ENCODE measurements at regions not wholly inside any gene's neighbourhood (a gene's known extent, or its start where the extent isn't known, plus 50 kb on each side); places are given as distances from the start of the nearest gene placed in this dataset.

GRCh38 chr5:136620016-136620419, 254.7 kb upstream of the TRPC7 start:
- H3K23ac ChIP-seq (ENCODE audit: low read depth, low read length): no peak overlapping the region
- WGBS, 2 experiments (ENCODE audit: extremely low coverage in 2 of 2, insufficient read length in 1 of 2): 20% methylated on average over 1 of the region's 1 CpG; no CpG with 5 or more reads in 1 of the 2 experiments
- H3K9me3 ChIP-seq (ENCODE audit: control insufficient read depth, insufficient read depth, low read length): no peaks in the 10 kb centered on the region
- peak; percentile 63 for ATAC-seq (ENCODE audit: low read depth)
- in situ Hi-C loops (cut with MboI; ENCODE audit: low sequenced_read_pairs): no loop called here
- no peak overlapping the region for H3K18ac ChIP-seq (ENCODE audit: low read depth, low read length)
- no peak overlapping the region for H2BK120ac ChIP-seq (ENCODE audit: low read depth, low read length)
- H3K27me3 ChIP-seq (ENCODE audit: control insufficient read depth, insufficient read depth, low read length): no peaks in the 10 kb centered on the region
- no peak overlapping the region for H3K4me3 ChIP-seq (ENCODE audit: insufficient read depth, low read depth, low read length)
- H3K27ac ChIP-seq (ENCODE audit: insufficient read depth, low read length): no peak overlapping the region
- no TSS peak for BruUV-seq (replicated peaks)
- TF ChIP-seq, protein P1, sequence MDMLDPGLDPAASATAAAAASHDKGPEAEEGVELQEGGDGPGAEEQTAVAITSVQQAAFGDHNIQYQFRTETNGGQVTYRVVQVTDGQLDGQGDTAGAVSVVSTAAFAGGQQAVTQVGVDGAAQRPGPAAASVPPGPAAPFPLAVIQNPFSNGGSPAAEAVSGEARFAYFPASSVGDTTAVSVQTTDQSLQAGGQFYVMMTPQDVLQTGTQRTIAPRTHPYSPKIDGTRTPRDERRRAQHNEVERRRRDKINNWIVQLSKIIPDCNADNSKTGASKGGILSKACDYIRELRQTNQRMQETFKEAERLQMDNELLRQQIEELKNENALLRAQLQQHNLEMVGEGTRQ (IDR thresholded peaks at IDR 0.05; ENCODE audit: low read depth, low read length): no peak; the same call in 1 of the 2 replicates
- TF ChIP-seq FOS (IDR thresholded peaks at IDR 0.05; ENCODE audit: low read depth, low read length) (no peak), RFX5 (IDR thresholded peaks at IDR 0.05; ENCODE audit: low read depth, low read length) (no peak), CEBPB (IDR thresholded peaks at IDR 0.05; ENCODE audit: low read depth, low read length) (no peak), RAD21 (IDR thresholded peaks at IDR 0.05; ENCODE audit: low read length) (no peak), MAZ (IDR thresholded peaks at IDR 0.05; ENCODE audit: borderline replicate concordance, low read depth, low read length) (no peak), POLR2A (IDR thresholded peaks at IDR 0.05; ENCODE audit: low read depth, low read length) (no peak), MXI1 (IDR thresholded peaks at IDR 0.05; ENCODE audit: borderline replicate concordance, low read depth, low read length) (no peak), SMC3 (IDR thresholded peaks at IDR 0.05; ENCODE audit: low read depth, low read length) (no peak)
- no peak overlapping the region for H4K5ac ChIP-seq (ENCODE audit: low read depth, low read length)
- H2BK5ac ChIP-seq (ENCODE audit: low read depth, low read length, poor library complexity, severe bottlenecking): no peak overlapping the region
- no peak overlapping the region for H2AK9ac ChIP-seq (replicated peaks; ENCODE audit: low read depth, low read length, poor library complexity)
- H2BK15ac ChIP-seq (ENCODE audit: low read depth, low read length): no peak overlapping the region
- H4K20me1 ChIP-seq (ENCODE audit: insufficient read depth, low read length): no peaks in the 10 kb centered on the region
- dilution Hi-C loops (cut with HindIII; ENCODE audit: low sequenced_read_pairs, unreplicated experiment): no loop called here
- H4K8ac ChIP-seq (ENCODE audit: low read depth in 2 of 2, low read length in 2 of 2): no peak overlapping the region
- H3K4ac ChIP-seq (ENCODE audit: low read depth, low read length): no peak overlapping the region
- DNase-seq: peak; percentile 14
- ChIA-PET CTCF (no interaction called here), POLR2A (ENCODE audit: unreplicated experiment) (no interaction called here)
- H3K14ac ChIP-seq (replicated peaks; ENCODE audit: low read depth, low read length): no peak overlapping the region
- no peak overlapping the region for H3K56ac ChIP-seq (ENCODE audit: extremely low read depth, insufficient read depth, low read length)
- H3K4me2 ChIP-seq (ENCODE audit: low read depth, low read length): no peak overlapping the region
- no peak overlapping the region for H4K91ac ChIP-seq (ENCODE audit: insufficient read depth, low read depth, low read length)
- H3K9me1 ChIP-seq (ENCODE audit: insufficient read depth, low read length): no peaks in the 10 kb centered on the region
- no peaks in the 10 kb centered on the region for H3K79me1 ChIP-seq (ENCODE audit: low read depth in 1 of 2, low read length in 2 of 2)
- no peak overlapping the region for H3K9ac ChIP-seq (ENCODE audit: low read depth, low read length)
- H2BK20ac ChIP-seq (ENCODE audit: low read depth, low read length): no peak overlapping the region
- no peaks in the 10 kb centered on the region for H3K4me1 ChIP-seq (ENCODE audit: control insufficient read depth, insufficient read depth, low read length)
- no peak overlapping the region for H2AFZ ChIP-seq (replicated peaks; ENCODE audit: low read length, poor library complexity)
- H3K36me3 ChIP-seq (ENCODE audit: control insufficient read depth, insufficient read depth, low read length): no peaks in the 10 kb centered on the region
- H2AK5ac ChIP-seq (ENCODE audit: low read depth, low read length): no peak overlapping the region
- intact Hi-C loops (cut with micrococcal nuclease): no loop called here

All from IMR-90 (cell line).